PFSK-1 (cell line): ENCODE measurements at regions not wholly inside any gene's neighbourhood (a gene's known extent, or its start where the extent isn't known, plus 50 kb on each side); places are given as distances from the start of the nearest gene placed in this dataset.

Source experiments
- FOXP2 ChIP-seq: optimal IDR thresholded peaks from 2 replicates; pipeline ENCODE3; 2011; ENCODE audit warnings: borderline replicate concordance, control low read depth, inconsistent platforms; ENCODE audit not compliant: insufficient read depth; ENCODE audit errors: extremely low read length, extremely low read depth
- POLR2AphosphoS5 ChIP-seq: IDR thresholded peaks from 2 replicates; pipeline ENCODE4 v1.6.1; 2012; ENCODE audit warnings: low read depth, mild to moderate bottlenecking, control low read depth, low read length, moderate library complexity
- SIN3A ChIP-seq: IDR thresholded peaks from 2 replicates; pipeline ENCODE4 v1.6.1; 2012; ENCODE audit warnings: mild to moderate bottlenecking, low read length, moderate library complexity, borderline replicate concordance; ENCODE audit not compliant: insufficient read depth
- TAF1 ChIP-seq: IDR thresholded peaks from 2 replicates; pipeline ENCODE4 v1.6.1; 2012; ENCODE audit warnings: low read length, control low read depth, borderline replicate concordance; ENCODE audit not compliant: insufficient read depth
- TF ChIP-seq, protein P1 (sequence below), 2 experiments: IDR thresholded peaks; 2 replicates each; pipeline versions ENCODE4 v1.6.1 to v1.8.0; 2011 to 2012; ENCODE audit warnings: low read depth in 2 of 2, low read length in 2 of 2, control low read depth in 1 of 2, inconsistent platforms in 1 of 2, mild to moderate bottlenecking in 1 of 2, moderate library complexity in 1 of 2; ENCODE audit not compliant: insufficient read depth in 1 of 2

GRCh38 chr3:14590569-14590968 lies 50.4 kb upstream of the GRIP2 start:
- TF ChIP-seq FOXP2 (no peak), TAF1 (no peak), POLR2AphosphoS5 (no peak), SIN3A (no peak)
- TF ChIP-seq, protein P1, sequence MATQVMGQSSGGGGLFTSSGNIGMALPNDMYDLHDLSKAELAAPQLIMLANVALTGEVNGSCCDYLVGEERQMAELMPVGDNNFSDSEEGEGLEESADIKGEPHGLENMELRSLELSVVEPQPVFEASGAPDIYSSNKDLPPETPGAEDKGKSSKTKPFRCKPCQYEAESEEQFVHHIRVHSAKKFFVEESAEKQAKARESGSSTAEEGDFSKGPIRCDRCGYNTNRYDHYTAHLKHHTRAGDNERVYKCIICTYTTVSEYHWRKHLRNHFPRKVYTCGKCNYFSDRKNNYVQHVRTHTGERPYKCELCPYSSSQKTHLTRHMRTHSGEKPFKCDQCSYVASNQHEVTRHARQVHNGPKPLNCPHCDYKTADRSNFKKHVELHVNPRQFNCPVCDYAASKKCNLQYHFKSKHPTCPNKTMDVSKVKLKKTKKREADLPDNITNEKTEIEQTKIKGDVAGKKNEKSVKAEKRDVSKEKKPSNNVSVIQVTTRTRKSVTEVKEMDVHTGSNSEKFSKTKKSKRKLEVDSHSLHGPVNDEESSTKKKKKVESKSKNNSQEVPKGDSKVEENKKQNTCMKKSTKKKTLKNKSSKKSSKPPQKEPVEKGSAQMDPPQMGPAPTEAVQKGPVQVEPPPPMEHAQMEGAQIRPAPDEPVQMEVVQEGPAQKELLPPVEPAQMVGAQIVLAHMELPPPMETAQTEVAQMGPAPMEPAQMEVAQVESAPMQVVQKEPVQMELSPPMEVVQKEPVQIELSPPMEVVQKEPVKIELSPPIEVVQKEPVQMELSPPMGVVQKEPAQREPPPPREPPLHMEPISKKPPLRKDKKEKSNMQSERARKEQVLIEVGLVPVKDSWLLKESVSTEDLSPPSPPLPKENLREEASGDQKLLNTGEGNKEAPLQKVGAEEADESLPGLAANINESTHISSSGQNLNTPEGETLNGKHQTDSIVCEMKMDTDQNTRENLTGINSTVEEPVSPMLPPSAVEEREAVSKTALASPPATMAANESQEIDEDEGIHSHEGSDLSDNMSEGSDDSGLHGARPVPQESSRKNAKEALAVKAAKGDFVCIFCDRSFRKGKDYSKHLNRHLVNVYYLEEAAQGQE (IDR thresholded peaks at IDR 0.05; ENCODE audit: insufficient read depth in 1 of 2, low read depth in 2 of 2, low read length in 2 of 2): no peak

DNA sequence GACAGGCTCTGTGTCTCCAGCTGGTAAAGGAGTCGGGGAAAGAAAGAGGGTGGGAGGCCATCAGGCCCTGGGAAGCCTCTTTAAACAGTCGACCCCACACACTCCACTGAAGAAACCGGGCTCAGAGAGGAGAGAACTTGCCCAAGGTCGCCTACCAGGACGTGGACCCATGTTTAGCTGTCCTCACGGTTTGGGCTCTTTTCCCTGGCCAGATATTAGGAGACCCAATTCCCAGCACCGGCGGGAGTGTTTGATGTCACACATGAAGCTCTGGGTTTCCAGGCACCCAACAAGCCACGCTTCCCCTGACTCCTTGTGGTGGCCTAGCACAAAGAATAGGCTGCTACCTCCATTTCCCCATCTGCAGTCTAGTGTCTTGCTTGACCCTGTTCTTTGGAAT lies 52.2 kb upstream of the GRIP2 start:
- TF ChIP-seq POLR2AphosphoS5: no peak
- TF ChIP-seq FOXP2: no peak
- TF ChIP-seq, protein P1 (IDR thresholded peaks at IDR 0.05; ENCODE audit: insufficient read depth in 1 of 2, low read depth in 2 of 2, low read length in 2 of 2): no peak
- no peak for TF ChIP-seq SIN3A

- TF ChIP-seq POLR2AphosphoS5 (no peak), FOXP2 (no peak), TAF1 (no peak), SIN3A (no peak)
- TF ChIP-seq, protein P1 (IDR thresholded peaks at IDR 0.05; ENCODE audit: insufficient read depth in 1 of 2, low read depth in 2 of 2, low read length in 2 of 2): no peak
Measured at GRCh38 chr3:14592836-14593235, 52.7 kb upstream of the GRIP2 start.

DNA sequence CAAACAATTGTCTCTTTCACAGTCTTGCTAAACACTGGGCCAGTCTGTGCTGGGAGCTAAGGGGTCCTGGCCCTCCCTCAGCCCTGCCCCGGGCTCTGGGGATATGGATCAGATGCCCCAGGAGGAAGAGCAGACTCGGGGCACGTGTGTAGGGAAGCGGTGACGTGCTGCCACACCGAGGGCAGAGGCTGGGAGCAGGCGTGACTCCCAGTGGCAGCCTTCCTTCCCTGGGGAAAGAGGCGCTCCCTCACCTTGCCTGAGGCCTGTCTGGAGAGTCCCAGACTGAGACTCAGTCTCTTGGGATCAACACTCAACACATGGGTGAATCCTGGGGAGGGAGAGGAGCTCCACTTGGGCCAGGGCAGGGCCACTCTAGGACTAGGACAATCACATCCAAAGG lies 54.1 kb upstream of the GRIP2 start:
- TF ChIP-seq POLR2AphosphoS5 (no peak), SIN3A (no peak), FOXP2 (no peak), TAF1 (no peak)
- TF ChIP-seq, protein P1 (IDR thresholded peaks at IDR 0.05; ENCODE audit: insufficient read depth in 1 of 2, low read depth in 2 of 2, low read length in 2 of 2): no peak

- TF ChIP-seq FOXP2 (no peak), POLR2AphosphoS5 (no peak), TAF1 (no peak), SIN3A (no peak)
- TF ChIP-seq, protein P1 (IDR thresholded peaks at IDR 0.05; ENCODE audit: insufficient read depth in 1 of 2, low read depth in 2 of 2, low read length in 2 of 2): no peak
Measured at GRCh38 chr3:14595561-14595960, 55.4 kb upstream of the GRIP2 start.
